CD4-positive, alpha-beta T cell treated with Interleukin-6 at 100 ng/mL for 8 hours (primary cell): ENCODE measurements at regions not wholly inside any gene's neighbourhood (a gene's known extent, or its start where the extent isn't known, plus 50 kb on each side); places are given as distances from the start of the nearest gene placed in this dataset.
"Not testable (repeated sequence)": the region's sequence is repeated elsewhere in the genome, so short reads cannot be mapped to it uniquely, and the experiment has no call there.

Source experiments
- DNase-seq: peaks from one replicate; pipeline ENCODE4 v3.0.0-alpha.2; 2020; ENCODE audit warnings: mixed read lengths, low spot score

- no peak for DNase-seq
Measured at GRCh38 chr2:122018736-122019135, 263.3 kb downstream of the TSN start.

GRCh38 chr2:122019724-122020123 is 264.3 kb downstream of the TSN start:
- DNase-seq = no peak

GRCh38 chr2:122020377-122020776 is 264.9 kb downstream of the TSN start:
- DNase-seq = no peak

- DNase-seq = no peak
Measured at GRCh38 chr2:122021941-122022340, 266.5 kb downstream of the TSN start.

GRCh38 chr2:122022531-122022930 is 267.1 kb downstream of the TSN start:
- no peak for DNase-seq

- no peak for DNase-seq
Measured at GRCh38 chr2:122023059-122023864, 267.8 kb downstream of the TSN start.

- no peak for DNase-seq
Measured at GRCh38 chr2:122027510-122028217, 272.2 kb downstream of the TSN start.

GRCh38 chr2:122028371-122029100 is 273.1 kb downstream of the TSN start:
- DNase-seq = no peak

- DNase-seq = no peak
Measured at GRCh38 chr2:122029456-122029855, 274.0 kb downstream of the TSN start.

- DNase-seq = no peak
Measured at GRCh38 chr2:122029945-122030344, 274.5 kb downstream of the TSN start.

GRCh38 chr2:122031544-122032263 is 276.3 kb downstream of the TSN start:
- DNase-seq = no peak

GRCh38 chr2:122032264-122032645 is 276.8 kb downstream of the TSN start:
- DNase-seq = no peak

GRCh38 chr2:122033778-122034177 is 278.3 kb downstream of the TSN start:
- DNase-seq = no peak

- no peak for DNase-seq
Measured at GRCh38 chr2:122034344-122034743, 278.9 kb downstream of the TSN start.

- no peak for DNase-seq
Measured at GRCh38 chr2:122034777-122035176, 279.3 kb downstream of the TSN start.

- not testable (repeated sequence) for DNase-seq
Measured at GRCh38 chr2:122038816-122039215, 283.4 kb downstream of the TSN start.

- DNase-seq = no peak
Measured at GRCh38 chr2:122041455-122041854, 286.0 kb downstream of the TSN start.

- DNase-seq = not testable (repeated sequence)
Measured at GRCh38 chr2:122051659-122052058, 296.2 kb downstream of the TSN start.

GRCh38 chr2:122055521-122055931 is 300.1 kb downstream of the TSN start:
- no peak for DNase-seq

- no peak for DNase-seq
Measured at GRCh38 chr2:122056853-122057252, 301.4 kb downstream of the TSN start.

- no peak for DNase-seq
Measured at GRCh38 chr2:122061206-122061605, 305.8 kb downstream of the TSN start.

- no peak for DNase-seq
Measured at GRCh38 chr2:122061831-122062230, 306.4 kb downstream of the TSN start.
